ENCODE measurements at regions not wholly inside any gene's neighbourhood (a gene's known extent, or its start where the extent isn't known, plus 50 kb on each side); places are given as distances from the start of the nearest gene placed in this dataset.

DNA sequence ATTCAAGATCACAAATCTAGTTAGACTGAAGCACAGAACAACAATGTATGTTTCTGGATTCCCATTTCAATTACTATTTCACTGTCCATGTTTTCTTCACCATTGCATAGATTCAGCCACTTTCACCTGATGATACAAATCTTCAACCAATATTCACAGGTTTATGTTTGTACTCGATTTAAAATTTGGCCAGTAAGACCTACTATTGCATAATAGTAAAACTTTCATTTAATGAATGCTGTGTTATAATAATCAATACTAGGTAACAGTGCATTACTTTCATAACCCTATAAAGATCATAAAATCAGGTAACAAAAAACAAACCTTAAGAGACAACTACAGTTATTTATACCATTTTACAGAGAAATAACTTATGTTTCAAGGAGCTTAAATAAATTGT is 2209.1 kb downstream of the ARAP2 start:
- DNase-seq (ENCODE audit: low read depth in 1 of 2, low spot score in 1 of 2): no peak
- POLR2A ChIA-PET: no interaction called here
- Histone ChIP-seq H3K27ac (no peak overlapping the region), H3K4me2 (no peak overlapping the region), H3K9me3 (no peaks in the 10 kb centered on the region), H3K4me1 (no peaks in the 10 kb centered on the region), H3K4me3 (no peak overlapping the region)
- WGBS (ENCODE audit: missing lambda C conversion rate): 0% methylated on average over 1 of the region's 1 CpG
- CTCF ChIA-PET: no interaction called here
- FAIRE-seq: no peak
- no peak for ATAC-seq
- TF ChIP-seq ATOH8 (CRISPR knock-in tag; IDR thresholded peaks at IDR 0.05; ENCODE audit: low read depth) (no peak), PHF8 (IDR thresholded peaks at IDR 0.05; ENCODE audit: borderline replicate concordance, low read depth) (no peak), HDAC2 (IDR thresholded peaks at IDR 0.05) (no peak), RARB (CRISPR knock-in tag; IDR thresholded peaks at IDR 0.05) (no peak), KDM1A (IDR thresholded peaks at IDR 0.05; ENCODE audit: low read depth) (no peak), FOSB (CRISPR knock-in tag; IDR thresholded peaks at IDR 0.05) (no peak), REST (IDR thresholded peaks at IDR 0.05) (no peak), FOSL2 (IDR thresholded peaks at IDR 0.05) (no peak), FOSL2 (CRISPR knock-in tag; IDR thresholded peaks at IDR 0.05) (no peak), GATA3 (IDR thresholded peaks at IDR 0.05; ENCODE audit: borderline replicate concordance) (no peak), RAD21 (conservative IDR thresholded peaks at IDR 0.05 in 1 of 2, IDR thresholded peaks at IDR 0.05 in 1 of 2) (no peak), MYC (IDR thresholded peaks at IDR 0.05; ENCODE audit: borderline replicate concordance, low read length) (no peak), HOXB13 (CRISPR knock-in tag; IDR thresholded peaks at IDR 0.05; ENCODE audit: low read depth) (no peak), ZFP36 (IDR thresholded peaks at IDR 0.05; ENCODE audit: borderline replicate concordance, partially characterized antibody) (no peak), USF2 (IDR thresholded peaks at IDR 0.05) (no peak), HES2 (IDR thresholded peaks at IDR 0.05) (no peak), EP300 (IDR thresholded peaks at IDR 0.05) (no peak), HOXB5 (CRISPR knock-in tag; IDR thresholded peaks at IDR 0.05) (no peak), JUNB (IDR thresholded peaks at IDR 0.05) (no peak), CHD4 (IDR thresholded peaks at IDR 0.05; ENCODE audit: borderline replicate concordance) (no peak), EHF (CRISPR knock-in tag; IDR thresholded peaks at IDR 0.05) (no peak)

GRCh38 chr4:34037280-34037679 is 2207.0 kb downstream of the ARAP2 start:
- no peak overlapping the region for H3K4me2 ChIP-seq
- ChIA-PET POLR2A (no interaction called here), CTCF (no interaction called here)
- no peak for TF ChIP-seq HEYL (CRISPR knock-in tag; IDR thresholded peaks at IDR 0.05)
- no peak for TF ChIP-seq ATOH8 (CRISPR knock-in tag; IDR thresholded peaks at IDR 0.05; ENCODE audit: low read depth)
- TF ChIP-seq CEBPB (IDR thresholded peaks at IDR 0.05): no peak
- no peak for TF ChIP-seq JUN (IDR thresholded peaks at IDR 0.05)
- no peak for TF ChIP-seq CHD2 (IDR thresholded peaks at IDR 0.05; ENCODE audit: low read length, partially characterized antibody)
- TF ChIP-seq REST (IDR thresholded peaks at IDR 0.05): no peak
- no peak for TF ChIP-seq ZC3H11A (IDR thresholded peaks at IDR 0.05)
- no peak for TF ChIP-seq ZSCAN20 (CRISPR knock-in tag; IDR thresholded peaks at IDR 0.05)
- TF ChIP-seq MAFK (IDR thresholded peaks at IDR 0.05; ENCODE audit: partially characterized antibody): no peak
- TF ChIP-seq FOSB (CRISPR knock-in tag; IDR thresholded peaks at IDR 0.05): no peak
- H3K9me3 ChIP-seq: no peaks in the 10 kb centered on the region
- no peaks in the 10 kb centered on the region for H3K4me1 ChIP-seq
- no peak overlapping the region for H3K27ac ChIP-seq
- H3K4me3 ChIP-seq: no peak overlapping the region
- FAIRE-seq (no peak), DNase-seq (ENCODE audit: low read depth in 1 of 2, low spot score in 1 of 2) (no peak), ATAC-seq (no peak)
- 50% methylated on average over 1 of the region's 1 CpG for WGBS (ENCODE audit: missing lambda C conversion rate)
